Sciatic nerve (tissue), 2 donors: ENCODE measurements at regions not wholly inside any gene's neighbourhood (a gene's known extent, or its start where the extent isn't known, plus 50 kb on each side); places are given as distances from the start of the nearest gene placed in this dataset.
"Not testable (repeated sequence)": the region's sequence is repeated elsewhere in the genome, so short reads cannot be mapped to it uniquely, and the experiment has no call there.

Experiments used
- ATAC-seq: fragments of 200-7000 bp; cut with Tn5 transposase; one replicate; pipeline ENCODE4 v1.9.1; 2020; ENCODE audit warnings: mild to moderate bottlenecking, moderate library complexity
- DNase-seq: peaks from one replicate; pipeline ENCODE4 v3.0.0-alpha.2; 2020; ENCODE audit warnings: low spot score
- intact Hi-C: fragments of 100-400 bp; cut with DNase I; formaldehyde crosslinking; loops from one replicate; pipeline ENCODE4 v1.14.2; 2022
- donor health status: DM: no; HTN: no; CAD: no.
- donor health status: DM: no; HTN: no; CAD: no.

DNA sequence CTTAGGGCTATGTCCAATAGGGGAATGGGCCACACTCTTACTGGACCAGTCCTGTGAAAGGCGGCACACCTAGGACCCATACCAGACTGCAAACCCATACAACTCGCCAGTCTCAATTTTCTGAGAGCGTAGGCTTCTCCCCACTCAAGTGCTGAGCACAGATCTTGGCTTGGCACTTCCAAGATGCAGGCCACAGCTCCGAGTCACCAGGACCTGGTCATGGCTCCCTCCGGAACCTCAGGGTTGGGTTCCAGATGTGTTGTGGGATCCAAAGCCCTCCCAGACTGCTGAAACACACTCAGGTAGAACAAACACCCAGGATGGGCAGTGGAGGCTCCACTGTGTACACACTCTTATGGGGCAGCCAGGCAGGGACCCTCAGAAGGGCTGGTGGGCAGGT is 103.3 kb downstream of the TMEM144 start:
- no peak for ATAC-seq
- intact Hi-C loops: no loop called here
- no peak for DNase-seq

DNA sequence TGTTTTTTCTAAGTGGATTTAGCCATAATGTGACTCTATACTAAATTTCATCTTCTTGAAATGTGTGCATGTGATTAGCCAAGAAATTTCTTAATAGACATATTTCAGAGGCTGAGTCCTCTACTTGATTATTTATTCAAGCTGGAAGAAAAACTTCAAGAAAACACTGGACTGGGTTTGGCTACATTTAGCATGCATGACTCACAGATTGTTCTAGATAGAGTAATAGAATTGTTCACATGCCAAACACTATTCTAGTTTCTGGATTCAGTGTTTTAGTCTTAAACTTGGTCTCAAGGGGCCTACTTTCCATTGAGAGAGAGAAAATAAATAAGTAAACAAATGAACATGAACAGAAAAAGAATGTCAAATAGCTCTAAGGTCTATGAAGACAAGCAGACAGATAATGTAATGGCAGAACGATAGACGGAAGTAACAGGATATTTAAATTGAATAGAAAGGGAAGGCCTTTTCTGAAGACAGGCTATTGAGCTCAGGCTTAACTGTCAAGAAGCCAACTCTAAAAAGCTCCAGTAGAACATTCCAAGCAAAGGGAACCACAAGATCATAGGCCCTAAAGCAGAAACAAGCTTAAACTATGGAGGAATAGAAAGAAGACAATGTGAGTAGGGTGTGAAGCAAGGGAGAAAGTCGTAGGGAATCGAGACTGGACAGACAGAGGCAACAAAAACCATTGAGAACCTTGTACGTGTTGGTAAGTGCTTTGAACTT is 104.6 kb downstream of the TMEM144 start:
- peak; percentile 91 for ATAC-seq
- DNase-seq: no peak
- intact Hi-C loops: no loop called here

DNA sequence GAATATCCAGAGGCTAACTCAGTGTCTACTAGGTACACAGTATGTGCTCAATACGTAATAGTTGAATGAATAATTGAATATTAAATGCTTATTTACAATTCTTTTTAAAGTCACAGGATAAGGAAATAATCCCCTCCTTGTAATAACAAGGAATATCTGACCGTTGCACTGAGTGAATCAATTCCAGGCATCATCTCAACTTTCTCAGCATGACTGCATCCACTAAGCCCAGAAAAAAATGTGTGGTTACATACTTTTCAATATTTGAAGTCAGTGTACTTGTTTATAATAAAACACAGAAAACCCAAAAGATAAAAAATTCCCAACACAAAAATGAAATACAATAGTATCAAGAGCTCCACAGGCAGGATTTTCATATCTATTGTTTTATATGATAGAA is 105.4 kb downstream of the TMEM144 start:
- intact Hi-C loops: no loop called here
- DNase-seq (no peak), ATAC-seq (no peak)

- DNase-seq (no peak), ATAC-seq (no peak)
- intact Hi-C loops: no loop called here
These were observed 106.0 kb downstream of the TMEM144 start for GRCh38 chr4:158316264-158316663.

- intact Hi-C loops: no loop called here
- no peak for ATAC-seq
- no peak for DNase-seq
These were observed 109.6 kb downstream of the TMEM144 start for GRCh38 chr4:158319880-158320279.

DNA sequence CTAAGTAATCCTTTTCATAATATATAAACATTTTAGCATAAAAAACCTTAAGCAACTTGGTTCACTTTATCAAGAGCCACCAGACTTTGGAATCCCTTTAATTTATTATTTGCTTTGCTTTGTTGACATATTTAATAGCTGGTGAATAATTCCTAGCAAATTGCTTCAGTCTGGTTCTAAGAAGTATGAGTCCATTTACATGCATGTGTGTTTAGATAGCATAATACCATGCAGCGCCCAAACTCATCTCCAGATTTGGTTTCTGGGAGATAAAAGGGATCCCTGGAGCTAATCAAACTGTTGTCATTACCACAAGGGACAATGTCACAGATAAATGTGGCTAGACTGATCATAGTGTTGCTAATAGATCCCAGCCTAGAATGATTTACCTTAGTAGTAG is 111.8 kb downstream of the TMEM144 start:
- ATAC-seq: no peak
- intact Hi-C loops: no loop called here
- DNase-seq: no peak

- DNase-seq: no peak
- no peak for ATAC-seq
- intact Hi-C loops: no loop called here
These were observed 117.2 kb downstream of the TMEM144 start for GRCh38 chr4:158327525-158327924.

DNA sequence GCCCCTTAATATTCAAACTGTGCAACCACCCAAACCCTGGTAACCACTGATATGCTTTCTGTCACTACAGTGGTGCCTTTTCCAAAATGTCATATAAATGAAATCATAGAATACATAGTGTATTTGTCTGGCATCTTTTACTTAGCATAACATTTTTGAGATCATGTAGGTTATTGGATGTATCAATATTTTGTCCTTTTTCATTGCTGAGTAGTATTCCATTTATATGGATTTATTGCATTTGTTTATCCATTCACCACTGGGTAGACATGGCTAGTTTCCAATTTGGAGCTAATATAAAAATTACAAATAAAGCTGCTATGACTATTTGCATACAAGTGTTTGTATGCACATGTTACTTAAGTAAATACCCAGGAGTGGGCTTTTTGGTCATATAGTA is 121.6 kb downstream of the TMEM144 start:
- intact Hi-C loops: no loop called here
- ATAC-seq (no peak), DNase-seq (no peak)

GRCh38 chr4:158333820-158334219 is 123.5 kb downstream of the TMEM144 start:
- no peak for DNase-seq
- no peak for ATAC-seq
- intact Hi-C loops: no loop called here

GRCh38 chr4:158341896-158342295 is 131.6 kb downstream of the TMEM144 start:
- DNase-seq: no peak
- intact Hi-C loops: no loop called here
- no peak for ATAC-seq

- intact Hi-C loops: no loop called here
- no peak for ATAC-seq
- no peak for DNase-seq
These were observed 136.3 kb downstream of the TMEM144 start for GRCh38 chr4:158346576-158346975.

- ATAC-seq (no peak), DNase-seq (no peak)
- intact Hi-C loops: no loop called here
These were observed 137.3 kb downstream of the TMEM144 start for GRCh38 chr4:158347556-158347955.

DNA sequence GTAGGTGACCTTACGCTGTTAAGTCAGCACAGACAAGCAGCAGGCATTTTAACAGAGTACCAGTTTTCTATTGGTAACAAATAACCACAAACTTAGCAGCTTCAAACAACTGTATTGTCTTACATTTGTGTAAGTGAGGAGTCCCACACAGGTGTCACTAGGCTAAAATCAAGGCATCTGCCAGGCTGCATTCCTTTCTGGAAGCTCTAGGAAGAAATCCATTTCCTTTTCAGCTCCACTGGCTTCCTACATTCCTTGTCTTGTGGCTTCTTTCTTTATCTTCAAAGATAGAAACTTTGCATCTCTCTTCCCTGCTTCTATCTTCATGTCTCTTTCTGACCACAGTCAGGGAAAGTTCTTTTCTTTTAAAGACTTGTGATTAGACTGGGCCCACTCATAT is 139.9 kb downstream of the TMEM144 start:
- intact Hi-C loops: no loop called here
- DNase-seq (no peak), ATAC-seq (no peak)

GRCh38 chr4:158353541-158354304 is 143.4 kb downstream of the TMEM144 start:
- ATAC-seq (no peak), DNase-seq (no peak)
- intact Hi-C loops: no loop called here

GRCh38 chr4:158356301-158356700 is 146.0 kb downstream of the TMEM144 start:
- ATAC-seq (no peak), DNase-seq (no peak)
- intact Hi-C loops: no loop called here

- DNase-seq, ATAC-seq, intact Hi-C loops: not testable (repeated sequence)
These were observed 153.7 kb upstream of the RXFP1 start for GRCh38 chr4:158367932-158368441.

- intact Hi-C loops: no loop called here
- no peak for ATAC-seq
- DNase-seq: no peak
These were observed 150.5 kb upstream of the RXFP1 start for GRCh38 chr4:158371158-158371557.

- intact Hi-C loops: no loop called here
- ATAC-seq: no peak
These were observed 147.4 kb upstream of the RXFP1 start for GRCh38 chr4:158374318-158374717.

DNA sequence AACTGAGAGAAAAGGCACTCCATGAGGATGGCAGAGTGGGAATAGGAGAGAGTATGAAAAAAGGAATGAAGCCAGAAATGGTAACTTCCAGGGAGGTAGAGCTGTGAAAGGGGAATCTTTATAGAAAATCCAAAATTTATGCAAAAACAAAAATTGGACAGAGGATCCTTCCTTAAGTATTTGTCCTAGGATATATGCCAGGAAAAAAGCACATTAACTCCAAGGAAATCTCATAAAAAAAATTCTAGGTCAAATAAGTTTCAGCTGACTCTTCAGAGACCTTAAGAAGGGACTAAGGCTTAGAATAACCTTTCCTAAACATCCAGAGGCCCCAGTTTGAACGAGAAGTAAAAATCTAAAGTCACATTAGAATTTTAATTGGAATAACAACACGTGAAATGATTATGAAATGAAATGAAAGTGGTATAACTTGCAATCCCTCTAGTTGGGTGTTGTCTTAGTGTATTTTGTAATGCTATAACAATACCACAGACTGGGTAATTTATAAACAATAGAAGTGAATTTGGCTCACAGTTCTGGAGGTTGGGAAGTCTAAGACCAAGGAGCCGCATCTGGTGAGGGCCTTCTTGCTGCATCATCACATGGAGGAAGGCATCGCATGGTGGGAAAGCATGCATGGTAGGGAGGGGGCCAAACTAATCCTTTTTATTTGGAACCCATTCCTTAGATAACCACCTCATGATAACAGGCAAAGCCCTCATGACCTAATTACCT is 145.4 kb upstream of the RXFP1 start:
- intact Hi-C loops: loop anchor here (1.0 kb wide), 1 partner anchor 10 kb away; no protein-coding TSS in a partner anchor
- ATAC-seq (peak; percentile 26), DNase-seq (no peak)

More at GRCh38 chr4:158374318-158374717, 147.4 kb upstream of the RXFP1 start:
- no peak for DNase-seq

DNA sequence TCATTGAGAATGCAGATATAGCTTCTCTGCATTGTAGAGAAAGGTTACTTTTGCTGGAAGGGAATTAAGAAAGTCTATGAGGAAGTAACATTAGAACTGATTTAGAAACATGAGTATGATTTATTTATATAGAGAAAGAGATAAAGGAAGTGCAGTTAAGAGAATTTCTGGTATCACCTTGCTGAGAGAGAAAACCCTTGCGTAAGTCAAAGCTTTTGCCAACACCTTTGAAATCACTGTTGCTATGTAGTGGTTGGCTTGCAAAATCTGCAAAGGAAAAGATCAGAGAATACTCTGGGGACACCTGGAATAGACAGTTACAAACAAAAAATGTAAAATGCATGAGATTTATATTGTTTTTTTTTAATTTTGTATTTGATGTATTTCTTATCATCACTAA is 137.3 kb upstream of the RXFP1 start:
- ATAC-seq (no peak), DNase-seq (no peak)
- intact Hi-C loops: no loop called here
